Gastroesophageal sphincter (tissue), 4 donors: ENCODE measurements at regions not wholly inside any gene's neighbourhood (a gene's known extent, or its start where the extent isn't known, plus 50 kb on each side); places are given as distances from the start of the nearest gene placed in this dataset.

Experiments used
- ATAC-seq: fragments of 150-250 bp; one replicate; pipeline ENCODE4 v1.9.1; 2016; ENCODE audit warnings: mild to moderate bottlenecking, moderate library complexity
- H3K27ac ChIP-seq, 4 donors: fragments of 200-600 bp; sonication (generic) in 3 of 4; 1 replicate in 3 of 4; 2 replicates in 1 of 4; pipeline ENCODE4 v1.5.1; 2016 to 2019
- H3K27me3 ChIP-seq: fragments of 200-600 bp; sonication (generic); one replicate; pipeline ENCODE4 v1.5.1; 2019
- H3K36me3 ChIP-seq, 2 donors: fragments of 200-600 bp; sonication (generic); one replicate each; pipeline ENCODE4 v1.5.1; 2019; ENCODE audit warnings: control low read depth in 1 of 2
- H3K4me1 ChIP-seq, 3 donors: fragments of 200-600 bp; sonication (generic); 1 replicate in 2 of 3; 2 replicates in 1 of 3; pipeline ENCODE4 v1.5.1; 2016 to 2019; ENCODE audit warnings: control low read depth in 2 of 3
- H3K4me3 ChIP-seq, 2 donors: fragments of 200-600 bp; sonication (generic); one replicate each; pipeline ENCODE4 v1.5.1; 2019; ENCODE audit warnings: mild to moderate bottlenecking in 1 of 2, moderate library complexity in 1 of 2
- H3K9me3 ChIP-seq, 3 donors: fragments of 200-600 bp; sonication (generic); one replicate each; pipeline ENCODE4 v1.5.1; 2017 to 2019; ENCODE audit warnings: control low read depth in 2 of 3
- CTCF ChIP-seq, 4 experiments: fragments of 200-600 bp in 2 of 4; fragments of 450-650 bp in 2 of 4; sonication (generic) in 1 of 4; IDR thresholded peaks; one replicate each; pipeline ENCODE4 v1.5.1; 2017 to 2019; ENCODE audit warnings: antibody characterized with exemption in 4 of 4, mild to moderate bottlenecking in 2 of 4, moderate library complexity in 2 of 4
- EP300 ChIP-seq: sonication (generic); formaldehyde crosslinking; IDR thresholded peaks from one replicate; pipeline ENCODE4 v1.6.1; 2017; ENCODE audit warnings: antibody characterized with exemption, mild to moderate bottlenecking
- POLR2A ChIP-seq, 2 donors: fragments of 450-650 bp; IDR thresholded peaks; one replicate each; pipeline ENCODE4 v1.6.1; 2017; ENCODE audit warnings: antibody characterized with exemption in 2 of 2, mild to moderate bottlenecking in 2 of 2, moderate library complexity in 1 of 2
- POLR2AphosphoS5 ChIP-seq: sonication (generic); formaldehyde crosslinking; IDR thresholded peaks from one replicate; pipeline ENCODE4 v1.6.1; 2017; ENCODE audit warnings: antibody characterized with exemption
- WGBS, 2 donors: methylation state at CpG; one replicate each; pipeline ENCODE4 v1.1.5; 2018; ENCODE audit warnings: low coverage in 1 of 2; 5-methylcytosine and 5-hydroxymethylcytosine counted together

GRCh38 chr6:28695715-28696114, 170.0 kb downstream of the GPX5 start:
- H3K27me3 ChIP-seq = peaks cover 90% of the 10 kb centered on the region
- TF ChIP-seq POLR2A (IDR thresholded peaks at IDR 0.05) = no peak
- no peak for TF ChIP-seq EP300
- TF ChIP-seq CTCF (IDR thresholded peaks at IDR 0.05) = no peak
- no peak for TF ChIP-seq POLR2AphosphoS5
- no peaks in the 10 kb centered on the region for H3K36me3 ChIP-seq
- no peak overlapping the region for H3K27ac ChIP-seq
- ATAC-seq = no peak
- WGBS, 2 donors = 33 to 68% methylated on average over 6 to 10 of the region's 11 CpGs
- peaks cover 0 to 7% (median 0%) of the 10 kb centered on the region in 3 donors for H3K4me1 ChIP-seq
- H3K9me3 ChIP-seq = no peaks in the 10 kb centered on the region
- H3K4me3 ChIP-seq = peak overlapping the region in 1 of 2 donors; percentile 26

- H3K4me3 ChIP-seq = peak overlapping the region in 1 of 2 donors; percentile 26
- TF ChIP-seq EP300 (no peak), POLR2A (IDR thresholded peaks at IDR 0.05) (no peak), CTCF (IDR thresholded peaks at IDR 0.05) (no peak), POLR2AphosphoS5 (no peak)
- no peak overlapping the region for H3K27ac ChIP-seq
- WGBS, 2 donors = 24 to 44% methylated on average over 3 to 10 of the region's 14 CpGs
- H3K4me1 ChIP-seq = peaks cover 0 to 7% (median 0%) of the 10 kb centered on the region in 3 donors
- H3K36me3 ChIP-seq = no peaks in the 10 kb centered on the region
- no peak for ATAC-seq
- H3K27me3 ChIP-seq = peaks cover 92% of the 10 kb centered on the region
- no peaks in the 10 kb centered on the region for H3K9me3 ChIP-seq
Observed at GRCh38 chr6:28696167-28696566, 170.5 kb downstream of the GPX5 start.

- H3K27me3 ChIP-seq = peaks cover 94% of the 10 kb centered on the region
- no peak overlapping the region for H3K27ac ChIP-seq
- ATAC-seq = no peak
- H3K9me3 ChIP-seq = no peaks in the 10 kb centered on the region
- H3K4me1 ChIP-seq = peaks cover 0 to 7% (median 0%) of the 10 kb centered on the region in 3 donors
- WGBS, 2 donors = 1 to 21% methylated on average over 9 of the region's 9 CpGs
- peak overlapping the region in 1 of 2 donors; percentile 26 for H3K4me3 ChIP-seq
- no peaks in the 10 kb centered on the region for H3K36me3 ChIP-seq
- no peak for TF ChIP-seq POLR2A (IDR thresholded peaks at IDR 0.05)
Observed at GRCh38 chr6:28696682-28697081, 171.0 kb downstream of the GPX5 start.

- 75 to 84% methylated on average over 4 to 6 of the region's 6 CpGs for WGBS, 2 donors
- Histone ChIP-seq H3K4me3 (no peak overlapping the region), H3K27me3 (peaks cover 88% of the 10 kb centered on the region), H3K4me1 (no peaks in the 10 kb centered on the region), H3K9me3 (peaks cover 0 to 48% (median 0%) of the 10 kb centered on the region in 3 donors), H3K27ac (no peak overlapping the region), H3K36me3 (no peaks in the 10 kb centered on the region)
- ATAC-seq = no peak
- TF ChIP-seq POLR2A (IDR thresholded peaks at IDR 0.05) (no peak), POLR2AphosphoS5 (no peak), CTCF (IDR thresholded peaks at IDR 0.05) (no peak), EP300 (no peak)
Observed at GRCh38 chr6:28707387-28708282, 182.0 kb downstream of the GPX5 start.

GRCh38 chr6:28709478-28710349, 184.0 kb downstream of the GPX5 start:
- no peak for ATAC-seq
- no peak for TF ChIP-seq CTCF (IDR thresholded peaks at IDR 0.05)
- 2 to 7% methylated on average over 11 to 27 of the region's 30 CpGs for WGBS, 2 donors
- H3K27me3 ChIP-seq = peaks cover 79% of the 10 kb centered on the region
- no peak overlapping the region for H3K27ac ChIP-seq
- no peaks in the 10 kb centered on the region for H3K36me3 ChIP-seq
- peaks cover 0 to 46% (median 0%) of the 10 kb centered on the region in 3 donors for H3K9me3 ChIP-seq
- peak overlapping the region in 1 of 2 donors; percentile 16 for H3K4me3 ChIP-seq
- H3K4me1 ChIP-seq = no peaks in the 10 kb centered on the region
